RWPE1 (cell line): ENCODE measurements at regions not wholly inside any gene's neighbourhood (a gene's known extent, or its start where the extent isn't known, plus 50 kb on each side); places are given as distances from the start of the nearest gene placed in this dataset.
A peak's percentile ranks its signal among the peaks of the same experiment; 100 is the strongest.

Source experiments
- CTCF ChIA-PET: fragments of 350-600 bp; sonication (Branson Sonifier 250); formaldehyde crosslinking; extraction: SDS; loops from one replicate; lab custom pipeline; 2021; lab: Yijun Ruan, JAX
- POLR2A ChIA-PET: fragments of 400-600 bp; formaldehyde crosslinking; extraction: SDS; loops from one replicate; lab custom pipeline; 2020; ENCODE audit warnings: antibody characterized with exemption; ENCODE audit not compliant: low non-redundant PET; lab: Yijun Ruan, JAX
- DNase-seq: peaks from one replicate; pipeline ENCODE4 v3.0.0; 2012; ENCODE audit warnings: low spot score
- H3K27ac ChIP-seq: fragments of 450-650 bp; 2 replicates; pipeline ENCODE4 v1.5.1; 2017
- TF ChIP-seq, protein P1 (sequence below): fragments of 450-650 bp; conservative IDR thresholded peaks from 2 replicates; pipeline ENCODE4 v1.5.1; 2017; ENCODE audit warnings: low read depth, mild to moderate bottlenecking

DNA sequence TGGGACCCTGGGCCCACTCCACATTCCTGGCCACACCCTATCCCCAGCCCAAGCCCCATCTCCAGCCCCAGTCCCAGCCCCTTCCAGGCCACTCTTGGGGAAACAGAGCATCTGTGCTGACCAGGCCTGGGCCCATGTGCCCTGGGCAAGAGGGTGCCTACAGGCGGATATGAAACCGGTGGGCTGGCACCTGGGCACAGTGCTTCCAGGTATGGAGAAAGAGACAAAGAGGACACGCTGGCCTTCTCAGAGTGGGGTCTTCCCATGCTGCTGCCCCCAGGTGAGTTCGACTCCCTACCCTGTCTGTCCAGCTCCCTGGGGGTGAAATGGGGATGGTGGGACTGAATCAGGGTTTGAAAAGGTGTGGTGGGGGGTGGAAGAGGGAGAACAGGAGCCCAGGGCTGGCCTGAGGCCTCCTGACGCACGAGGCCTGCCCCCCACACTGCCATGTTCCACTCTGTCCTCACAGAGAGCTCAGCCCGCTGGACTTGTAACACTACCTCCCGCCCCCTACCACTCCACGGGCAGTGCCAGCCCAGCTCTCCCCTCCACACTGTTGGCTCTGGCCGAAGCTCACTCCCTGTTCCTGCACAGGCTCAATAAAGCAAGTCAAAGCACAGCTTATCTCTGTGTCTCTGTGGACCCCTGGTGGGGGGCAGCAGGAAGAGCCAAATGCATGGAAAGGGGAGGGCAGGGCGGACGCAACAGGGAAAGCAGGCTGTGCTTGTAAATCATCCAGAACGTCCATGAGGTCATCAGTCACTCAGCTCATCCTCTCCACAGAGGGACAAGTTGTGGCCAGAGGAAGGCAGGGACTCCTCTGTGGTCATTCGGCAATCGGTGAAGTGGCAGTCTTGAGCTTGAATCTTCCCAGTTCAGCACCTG, 71.1 kb upstream of the TMEM97 start:
- ChIA-PET POLR2A (no interaction called here), CTCF (interaction anchor here (0.6 kb wide), 1 partner anchor 14 kb away, joined by 4 read pairs; no protein-coding TSS in a partner anchor)
- no peak for DNase-seq
- TF ChIP-seq, protein P1, sequence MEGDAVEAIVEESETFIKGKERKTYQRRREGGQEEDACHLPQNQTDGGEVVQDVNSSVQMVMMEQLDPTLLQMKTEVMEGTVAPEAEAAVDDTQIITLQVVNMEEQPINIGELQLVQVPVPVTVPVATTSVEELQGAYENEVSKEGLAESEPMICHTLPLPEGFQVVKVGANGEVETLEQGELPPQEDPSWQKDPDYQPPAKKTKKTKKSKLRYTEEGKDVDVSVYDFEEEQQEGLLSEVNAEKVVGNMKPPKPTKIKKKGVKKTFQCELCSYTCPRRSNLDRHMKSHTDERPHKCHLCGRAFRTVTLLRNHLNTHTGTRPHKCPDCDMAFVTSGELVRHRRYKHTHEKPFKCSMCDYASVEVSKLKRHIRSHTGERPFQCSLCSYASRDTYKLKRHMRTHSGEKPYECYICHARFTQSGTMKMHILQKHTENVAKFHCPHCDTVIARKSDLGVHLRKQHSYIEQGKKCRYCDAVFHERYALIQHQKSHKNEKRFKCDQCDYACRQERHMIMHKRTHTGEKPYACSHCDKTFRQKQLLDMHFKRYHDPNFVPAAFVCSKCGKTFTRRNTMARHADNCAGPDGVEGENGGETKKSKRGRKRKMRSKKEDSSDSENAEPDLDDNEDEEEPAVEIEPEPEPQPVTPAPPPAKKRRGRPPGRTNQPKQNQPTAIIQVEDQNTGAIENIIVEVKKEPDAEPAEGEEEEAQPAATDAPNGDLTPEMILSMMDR = no peak
- no peak overlapping the region for H3K27ac ChIP-seq

DNA sequence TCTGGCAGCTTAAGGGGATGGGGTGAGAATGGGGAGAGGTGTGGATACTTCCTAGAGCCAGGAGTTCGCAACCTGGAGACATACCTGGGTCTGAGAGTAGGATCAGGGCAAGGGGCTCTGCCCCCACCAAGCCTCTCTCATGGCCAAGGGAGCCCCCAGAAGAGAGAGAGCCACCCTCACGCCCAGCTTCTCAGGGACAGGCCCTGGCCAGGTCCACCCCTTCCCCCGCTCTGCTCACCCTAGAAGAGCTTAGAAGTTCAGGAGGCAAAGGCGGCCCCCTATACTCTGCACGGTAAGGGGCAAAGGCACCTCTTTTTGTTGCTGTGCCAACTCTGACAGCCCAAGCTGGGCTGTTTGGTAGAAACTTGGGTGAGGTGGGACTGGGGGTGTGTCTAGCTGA, 69.3 kb upstream of the TMEM97 start:
- CTCF ChIA-PET = interaction anchor here (0.7 kb wide), 1 partner anchor 34 kb away, joined by 3 read pairs; no protein-coding TSS in a partner anchor
- no peak for DNase-seq
- H3K27ac ChIP-seq = no peak overlapping the region
- POLR2A ChIA-PET = no interaction called here
- TF ChIP-seq, protein P1 = no peak

DNA sequence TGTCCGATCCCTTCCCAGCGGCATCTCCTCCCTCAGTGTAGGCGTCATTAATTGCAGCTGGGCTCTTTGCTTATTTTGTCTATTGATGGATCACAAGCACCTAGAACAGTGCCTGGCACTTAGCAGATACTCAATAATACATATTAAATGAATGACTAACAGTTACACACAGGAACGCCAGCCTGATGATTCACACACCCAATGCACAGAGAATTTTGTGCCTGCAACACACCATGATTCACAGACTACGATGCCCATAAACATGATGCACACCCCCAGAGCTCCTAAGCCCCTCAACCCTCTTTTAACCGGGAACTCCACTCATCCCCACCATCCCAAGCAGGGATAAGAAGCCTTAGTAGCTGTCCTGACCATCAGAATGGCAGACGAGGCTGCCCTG, 66.6 kb upstream of the TMEM97 start:
- TF ChIP-seq, protein P1 = no peak
- peak; percentile 39 for DNase-seq
- ChIA-PET CTCF (interaction anchor here (0.6 to 2.6 kb wide), 3 partner anchors 19 to 358 kb away, joined by 3 to 12 read pairs (median 3); no protein-coding TSS in a partner anchor), POLR2A (no interaction called here)
- no peak overlapping the region for H3K27ac ChIP-seq

DNA sequence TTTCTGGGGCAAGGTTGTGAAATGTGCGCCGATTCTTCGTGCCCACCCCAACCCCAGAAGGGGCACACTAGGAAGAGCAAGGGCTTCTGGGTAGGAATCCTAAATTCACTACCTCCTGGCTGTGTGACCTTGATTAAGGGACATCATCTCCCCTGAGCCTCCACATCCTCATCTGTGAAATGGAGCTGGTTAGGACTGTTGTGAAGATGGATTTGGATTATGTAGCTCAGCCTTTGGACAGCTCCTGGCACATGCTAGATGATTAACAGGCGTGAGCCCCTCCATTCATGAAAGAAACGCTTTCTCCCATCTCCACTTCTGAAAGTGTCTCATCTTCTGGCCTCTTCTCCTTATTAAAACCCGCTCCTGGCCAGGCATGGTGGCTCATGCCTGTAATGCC, 65.3 kb upstream of the TMEM97 start:
- DNase-seq = no peak
- ChIA-PET POLR2A (no interaction called here), CTCF (interaction anchor here (0.7 kb wide), 1 partner anchor 173 kb away, joined by 3 read pairs; no protein-coding TSS in a partner anchor)
- TF ChIP-seq, protein P1 = no peak
- no peak overlapping the region for H3K27ac ChIP-seq

DNA sequence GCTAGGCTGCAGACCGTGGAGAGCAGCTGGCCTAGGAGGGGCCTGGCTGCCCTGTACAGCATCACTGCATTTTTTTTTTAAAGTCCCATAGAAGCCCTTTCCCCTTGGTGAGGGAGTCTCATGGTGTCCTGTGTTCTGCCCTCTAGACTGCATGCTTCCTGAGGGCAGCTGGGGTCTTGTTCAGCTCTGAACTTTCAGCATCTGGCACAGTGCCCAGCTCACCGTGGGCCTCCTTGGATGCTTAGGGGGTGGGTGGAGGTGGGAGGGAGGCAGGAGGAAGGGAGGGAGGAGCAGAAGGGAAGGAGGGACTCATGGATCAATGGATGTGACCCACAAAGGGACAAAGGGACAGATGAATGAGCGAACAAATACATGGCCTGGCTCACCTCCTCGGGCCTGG, 63.4 kb upstream of the TMEM97 start:
- no peak overlapping the region for H3K27ac ChIP-seq
- POLR2A ChIA-PET = no interaction called here
- CTCF ChIA-PET = interaction anchor here (0.6 kb wide), 1 partner anchor 31 kb away, joined by 3 read pairs; no protein-coding TSS in a partner anchor
- TF ChIP-seq, protein P1 = no peak
- DNase-seq = no peak

DNA sequence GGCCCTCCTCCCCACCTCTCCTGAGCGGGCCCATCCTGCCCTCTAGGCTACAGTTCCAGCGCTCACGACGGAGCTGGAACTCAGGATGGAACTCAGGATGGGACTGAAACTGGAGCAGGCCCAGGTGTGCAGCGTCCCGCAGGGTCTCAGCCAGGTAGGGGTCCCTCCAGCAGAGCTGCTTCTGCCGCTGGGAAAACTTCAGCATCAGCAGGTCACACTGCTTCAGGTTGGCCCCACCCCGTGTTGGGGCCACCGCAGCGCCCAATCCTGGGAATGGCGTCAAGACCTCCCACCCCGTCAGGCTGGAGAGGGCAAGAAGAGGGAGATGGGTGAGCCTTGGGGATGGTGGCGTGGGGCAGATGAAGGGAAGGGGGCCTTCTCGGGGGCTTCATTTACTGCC, 62.6 kb upstream of the TMEM97 start:
- ChIA-PET CTCF (no interaction called here), POLR2A (no interaction called here)
- TF ChIP-seq, protein P1 = no peak
- H3K27ac ChIP-seq = no peak overlapping the region
- no peak for DNase-seq
